HT1080 (cell line): ENCODE measurements at regions not wholly inside any gene's neighbourhood (a gene's known extent, or its start where the extent isn't known, plus 50 kb on each side); places are given as distances from the start of the nearest gene placed in this dataset. TPM values are rescaled to one million over a fixed set of nuclear protein-coding genes. Genes with fewer than 3 reads are reported as not detected.

Experiments used
- small RNA-seq: library from RNA; depleted of rRNA; stranded (forward); fragments of <200 nt; gene quantifications from one replicate; pipeline ENCODE3, GENCODE V24; 2014

Small RNA genes in the stretch of these regions (small RNA-seq; reads per million reads assigned to genes)
- gene AC128716.1: not detected
